ENCODE measurements at regions not wholly inside any gene's neighbourhood (a gene's known extent, or its start where the extent isn't known, plus 50 kb on each side); places are given as distances from the start of the nearest gene placed in this dataset.

GRCh38 chr20:60476045-60476444 is 517.8 kb downstream of the CDH26 start:
- Histone ChIP-seq H3K27me3 (ENCODE audit: control insufficient read depth, insufficient read depth, low read length) (no peaks in the 10 kb centered on the region), H3K4me3 (ENCODE audit: low read depth, low read length) (no peak overlapping the region), H3K36me3 (ENCODE audit: control insufficient read depth, insufficient read depth, low read length) (no peaks in the 10 kb centered on the region)
- TF ChIP-seq, protein P1, sequence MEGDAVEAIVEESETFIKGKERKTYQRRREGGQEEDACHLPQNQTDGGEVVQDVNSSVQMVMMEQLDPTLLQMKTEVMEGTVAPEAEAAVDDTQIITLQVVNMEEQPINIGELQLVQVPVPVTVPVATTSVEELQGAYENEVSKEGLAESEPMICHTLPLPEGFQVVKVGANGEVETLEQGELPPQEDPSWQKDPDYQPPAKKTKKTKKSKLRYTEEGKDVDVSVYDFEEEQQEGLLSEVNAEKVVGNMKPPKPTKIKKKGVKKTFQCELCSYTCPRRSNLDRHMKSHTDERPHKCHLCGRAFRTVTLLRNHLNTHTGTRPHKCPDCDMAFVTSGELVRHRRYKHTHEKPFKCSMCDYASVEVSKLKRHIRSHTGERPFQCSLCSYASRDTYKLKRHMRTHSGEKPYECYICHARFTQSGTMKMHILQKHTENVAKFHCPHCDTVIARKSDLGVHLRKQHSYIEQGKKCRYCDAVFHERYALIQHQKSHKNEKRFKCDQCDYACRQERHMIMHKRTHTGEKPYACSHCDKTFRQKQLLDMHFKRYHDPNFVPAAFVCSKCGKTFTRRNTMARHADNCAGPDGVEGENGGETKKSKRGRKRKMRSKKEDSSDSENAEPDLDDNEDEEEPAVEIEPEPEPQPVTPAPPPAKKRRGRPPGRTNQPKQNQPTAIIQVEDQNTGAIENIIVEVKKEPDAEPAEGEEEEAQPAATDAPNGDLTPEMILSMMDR (IDR thresholded peaks at IDR 0.05; ENCODE audit: insufficient read depth, low read length, severe bottlenecking): no peak
- FAIRE-seq: no peak
- no peak for DNase-seq (ENCODE audit: low read depth)

GRCh38 chr20:60477958-60478357 is 519.7 kb downstream of the CDH26 start:
- Histone ChIP-seq H3K27me3 (ENCODE audit: control insufficient read depth, insufficient read depth, low read length) (no peaks in the 10 kb centered on the region), H3K36me3 (ENCODE audit: control insufficient read depth, insufficient read depth, low read length) (no peaks in the 10 kb centered on the region), H3K4me3 (ENCODE audit: low read depth, low read length) (no peak overlapping the region)
- FAIRE-seq (no peak), DNase-seq (ENCODE audit: low read depth) (no peak)
- TF ChIP-seq, protein P1 (IDR thresholded peaks at IDR 0.05; ENCODE audit: insufficient read depth, low read length, severe bottlenecking): no peak

- TF ChIP-seq, protein P1 (IDR thresholded peaks at IDR 0.05; ENCODE audit: insufficient read depth, low read length, severe bottlenecking): no peak
- no peak for FAIRE-seq
- Histone ChIP-seq H3K27me3 (ENCODE audit: control insufficient read depth, insufficient read depth, low read length) (no peaks in the 10 kb centered on the region), H3K36me3 (ENCODE audit: control insufficient read depth, insufficient read depth, low read length) (no peaks in the 10 kb centered on the region), H3K4me3 (ENCODE audit: low read depth, low read length) (no peak overlapping the region)
- DNase-seq (ENCODE audit: low read depth): no peak
Measured at GRCh38 chr20:60478533-60478932, 520.3 kb downstream of the CDH26 start.

DNA sequence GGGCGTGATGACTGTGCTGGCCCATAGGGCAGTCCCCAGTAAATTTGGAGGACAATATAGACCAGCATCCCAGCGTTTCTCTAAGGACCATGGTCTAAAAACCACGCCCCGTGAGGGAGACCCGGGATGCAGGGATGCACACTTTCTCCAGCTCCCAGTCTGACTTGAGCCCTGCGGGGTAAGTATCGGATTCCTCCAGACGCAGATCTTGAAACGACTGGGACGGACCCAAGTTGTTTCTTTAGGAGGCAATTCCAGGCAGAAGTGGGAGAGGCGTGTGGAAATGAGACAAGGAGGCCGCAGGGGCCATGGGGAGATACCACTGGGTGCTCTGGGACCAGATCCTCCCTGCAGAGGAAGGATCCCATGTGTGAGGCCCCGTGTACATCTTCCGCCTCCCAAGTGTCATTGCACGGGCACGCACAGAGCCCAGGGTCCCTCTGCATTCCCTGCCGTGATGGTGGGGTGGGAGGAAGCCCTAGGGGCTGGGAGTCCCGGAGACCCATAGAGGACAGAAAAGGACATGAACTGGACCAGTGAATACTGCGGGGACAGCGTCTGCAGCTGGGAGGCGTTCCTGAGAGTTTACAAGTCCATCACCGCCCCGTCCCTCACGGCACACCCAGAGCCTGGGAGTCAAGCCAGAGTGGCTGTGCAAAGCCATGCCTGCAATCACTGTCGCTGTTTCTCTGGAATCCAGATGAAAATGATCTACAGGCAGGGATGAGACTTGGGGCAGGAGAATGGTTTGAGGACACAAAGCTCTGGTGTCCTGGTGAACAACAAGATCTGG is 522.9 kb downstream of the CDH26 start:
- DNase-seq (ENCODE audit: low read depth): no peak
- no peaks in the 10 kb centered on the region for H3K36me3 ChIP-seq (ENCODE audit: control insufficient read depth, insufficient read depth, low read length)
- no peak for FAIRE-seq
- TF ChIP-seq, protein P1 (IDR thresholded peaks at IDR 0.05; ENCODE audit: insufficient read depth, low read length, severe bottlenecking): no peak
- H3K27me3 ChIP-seq (ENCODE audit: control insufficient read depth, insufficient read depth, low read length): no peaks in the 10 kb centered on the region
- H3K4me3 ChIP-seq (ENCODE audit: low read depth, low read length): no peak overlapping the region

- DNase-seq (ENCODE audit: low read depth): no peak
- no peak for FAIRE-seq
- TF ChIP-seq, protein P1 (IDR thresholded peaks at IDR 0.05; ENCODE audit: insufficient read depth, low read length, severe bottlenecking): no peak
- no peaks in the 10 kb centered on the region for H3K36me3 ChIP-seq (ENCODE audit: control insufficient read depth, insufficient read depth, low read length)
- H3K4me3 ChIP-seq (ENCODE audit: low read depth, low read length): no peak overlapping the region
- H3K27me3 ChIP-seq (ENCODE audit: control insufficient read depth, insufficient read depth, low read length): no peaks in the 10 kb centered on the region
Measured at GRCh38 chr20:60481743-60482133, 523.5 kb downstream of the CDH26 start.
